Skeletal muscle cell (primary cell): ENCODE measurements at regions not wholly inside any gene's neighbourhood (a gene's known extent, or its start where the extent isn't known, plus 50 kb on each side); places are given as distances from the start of the nearest gene placed in this dataset.

Source experiments
- DNase-seq: peaks from one replicate; pipeline ENCODE4 v3.0.0-alpha.2; 2010; ENCODE audit warnings: low read depth
- H3K4me3 ChIP-seq: 2 replicates; pipeline ENCODE4 v1.5.1; 2011; ENCODE audit warnings: low read depth, mild to moderate bottlenecking, control low read depth, low read length, moderate library complexity

- H3K4me3 ChIP-seq = no peak overlapping the region
- DNase-seq = no peak
These were observed 462.4 kb downstream of the BRD1 start for GRCh38 chr22:49365191-49365837.

GRCh38 chr22:49364398-49364797, 463.3 kb downstream of the BRD1 start:
- no peak overlapping the region for H3K4me3 ChIP-seq
- DNase-seq = no peak

GRCh38 chr22:49363526-49364230, 464.0 kb downstream of the BRD1 start:
- H3K4me3 ChIP-seq = no peak overlapping the region
- no peak for DNase-seq

- DNase-seq = no peak
- no peak overlapping the region for H3K4me3 ChIP-seq
These were observed 465.3 kb downstream of the BRD1 start for GRCh38 chr22:49362211-49362839.

- no peak overlapping the region for H3K4me3 ChIP-seq
- DNase-seq = no peak
These were observed 466.5 kb downstream of the BRD1 start for GRCh38 chr22:49361164-49361563.

GRCh38 chr22:49360746-49361145, 466.9 kb downstream of the BRD1 start:
- no peak overlapping the region for H3K4me3 ChIP-seq
- DNase-seq = no peak

GRCh38 chr22:49359076-49359475, 468.6 kb downstream of the BRD1 start:
- H3K4me3 ChIP-seq = no peak overlapping the region
- DNase-seq = no peak

- H3K4me3 ChIP-seq = no peak overlapping the region
- no peak for DNase-seq
These were observed 469.8 kb downstream of the BRD1 start for GRCh38 chr22:49357661-49358440.

GRCh38 chr22:49356428-49356827, 471.2 kb downstream of the BRD1 start:
- no peak overlapping the region for H3K4me3 ChIP-seq
- DNase-seq = no peak

GRCh38 chr22:49355211-49355920, 472.3 kb downstream of the BRD1 start:
- no peak overlapping the region for H3K4me3 ChIP-seq
- no peak for DNase-seq

GRCh38 chr22:49354516-49355210, 473.0 kb downstream of the BRD1 start:
- no peak overlapping the region for H3K4me3 ChIP-seq
- no peak for DNase-seq

- no peak for DNase-seq
- H3K4me3 ChIP-seq = no peak overlapping the region
These were observed 474.4 kb downstream of the BRD1 start for GRCh38 chr22:49353235-49353634.

- H3K4me3 ChIP-seq = no peak overlapping the region
- DNase-seq = no peak
These were observed 475.1 kb downstream of the BRD1 start for GRCh38 chr22:49352361-49353169.

GRCh38 chr22:49351761-49352227, 475.9 kb downstream of the BRD1 start:
- no peak overlapping the region for H3K4me3 ChIP-seq
- DNase-seq = no peak

GRCh38 chr22:49350441-49351121, 477.1 kb downstream of the BRD1 start:
- H3K4me3 ChIP-seq = no peak overlapping the region
- DNase-seq = no peak

GRCh38 chr22:49349841-49350381, 477.8 kb downstream of the BRD1 start:
- DNase-seq = no peak
- no peak overlapping the region for H3K4me3 ChIP-seq

- no peak for DNase-seq
- no peak overlapping the region for H3K4me3 ChIP-seq
These were observed 478.4 kb downstream of the BRD1 start for GRCh38 chr22:49349181-49349835.
